Neural progenitor cell (in vitro differentiated cells): ENCODE measurements at regions not wholly inside any gene's neighbourhood (a gene's known extent, or its start where the extent isn't known, plus 50 kb on each side); places are given as distances from the start of the nearest gene placed in this dataset.

Experiments
- EZH2 ChIP-seq: fragments of 200-600 bp; sonication (generic); IDR thresholded peaks from 2 replicates; pipeline ENCODE4 v1.6.1; 2017; ENCODE audit warnings: antibody characterized with exemption, mild to moderate bottlenecking, moderate library complexity
- EZH2phosphoT487 ChIP-seq: fragments of 200-600 bp; sonication (generic); IDR thresholded peaks from 2 replicates; pipeline ENCODE4 v1.6.1; 2017; ENCODE audit warnings: antibody characterized with exemption
- TF ChIP-seq, protein P1 (sequence below): fragments of 200-600 bp; sonication (generic); IDR thresholded peaks from 2 replicates; pipeline ENCODE4 v1.5.1; 2017; ENCODE audit warnings: antibody characterized with exemption, mild to moderate bottlenecking

- TF ChIP-seq, protein P1, sequence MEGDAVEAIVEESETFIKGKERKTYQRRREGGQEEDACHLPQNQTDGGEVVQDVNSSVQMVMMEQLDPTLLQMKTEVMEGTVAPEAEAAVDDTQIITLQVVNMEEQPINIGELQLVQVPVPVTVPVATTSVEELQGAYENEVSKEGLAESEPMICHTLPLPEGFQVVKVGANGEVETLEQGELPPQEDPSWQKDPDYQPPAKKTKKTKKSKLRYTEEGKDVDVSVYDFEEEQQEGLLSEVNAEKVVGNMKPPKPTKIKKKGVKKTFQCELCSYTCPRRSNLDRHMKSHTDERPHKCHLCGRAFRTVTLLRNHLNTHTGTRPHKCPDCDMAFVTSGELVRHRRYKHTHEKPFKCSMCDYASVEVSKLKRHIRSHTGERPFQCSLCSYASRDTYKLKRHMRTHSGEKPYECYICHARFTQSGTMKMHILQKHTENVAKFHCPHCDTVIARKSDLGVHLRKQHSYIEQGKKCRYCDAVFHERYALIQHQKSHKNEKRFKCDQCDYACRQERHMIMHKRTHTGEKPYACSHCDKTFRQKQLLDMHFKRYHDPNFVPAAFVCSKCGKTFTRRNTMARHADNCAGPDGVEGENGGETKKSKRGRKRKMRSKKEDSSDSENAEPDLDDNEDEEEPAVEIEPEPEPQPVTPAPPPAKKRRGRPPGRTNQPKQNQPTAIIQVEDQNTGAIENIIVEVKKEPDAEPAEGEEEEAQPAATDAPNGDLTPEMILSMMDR = peak; percentile 18
- TF ChIP-seq EZH2 (no peak), EZH2phosphoT487 (no peak)
Measured at GRCh38 chr9:87080512-87081264, 133.4 kb upstream of the GAS1 start.
